Gastrocnemius medialis (tissue), 4 donors: ENCODE measurements at regions not wholly inside any gene's neighbourhood (a gene's known extent, or its start where the extent isn't known, plus 50 kb on each side); places are given as distances from the start of the nearest gene placed in this dataset.

Experiments used
- ATAC-seq, 2 donors: fragments of 150-250 bp; one replicate each; pipeline ENCODE4 v1.9.1; 2016
- DNase-seq, 2 donors: peaks; one replicate each; pipeline ENCODE4 v3.0.0-alpha.2; 2019
- H3K27ac ChIP-seq, 4 donors: fragments of 200-600 bp; sonication (generic); 1 replicate in 1 of 4; 2 replicates in 3 of 4; pipeline ENCODE4 v1.5.1; 2016 to 2018; ENCODE audit warnings: mild to moderate bottlenecking in 2 of 4, moderate library complexity in 1 of 4
- H3K27me3 ChIP-seq, 3 donors: fragments of 200-600 bp; sonication (generic) in 2 of 3; 1 replicate in 1 of 3; 2 replicates in 2 of 3; pipeline versions ENCODE4 v1.5.1 to v1.6.0; 2016 to 2019; ENCODE audit warnings: mild to moderate bottlenecking in 1 of 3, moderate library complexity in 1 of 3
- H3K36me3 ChIP-seq, 2 donors: fragments of 200-600 bp; sonication (generic) in 1 of 2; one replicate each; pipeline ENCODE4 v1.5.1; 2017 to 2018
- H3K4me1 ChIP-seq, 2 donors: fragments of 200-600 bp; sonication (generic) in 1 of 2; one replicate each; pipeline ENCODE4 v1.5.1; 2016 to 2017; ENCODE audit warnings: mild to moderate bottlenecking in 2 of 2
- H3K4me3 ChIP-seq, 4 donors: fragments of 200-600 bp; sonication (generic) in 3 of 4; 1 replicate in 1 of 4; 2 replicates in 3 of 4; pipeline ENCODE4 v1.5.1; 2016 to 2019; ENCODE audit warnings: mild to moderate bottlenecking in 2 of 4
- H3K9me3 ChIP-seq, 3 donors: fragments of 200-600 bp; sonication (generic) in 2 of 3; 1 replicate in 1 of 3; 2 replicates in 2 of 3; pipeline ENCODE4 v1.5.1; 2016 to 2019
- CTCF ChIP-seq, 5 experiments: fragments of 450-650 bp in 3 of 5; fragments of 200-600 bp in 2 of 5; sonication (generic) in 2 of 5; IDR thresholded peaks in 4 of 5; conservative IDR thresholded peaks in 1 of 5; 1 replicate in 4 of 5; 2 replicates in 1 of 5; pipeline ENCODE4 v1.5.1; 2016 to 2019; ENCODE audit warnings: antibody characterized with exemption in 5 of 5, mild to moderate bottlenecking in 3 of 5, moderate library complexity in 3 of 5
- POLR2A ChIP-seq, 2 donors: fragments of 450-650 bp; IDR thresholded peaks; one replicate each; pipeline ENCODE4 v1.6.1; 2017; ENCODE audit warnings: antibody characterized with exemption in 2 of 2, mild to moderate bottlenecking in 2 of 2, moderate library complexity in 2 of 2
- in situ Hi-C, 4 donors: fragments of 200-750 bp; cut with MboI; loops; one replicate each; pipeline versions ENCODE4 v1.15.0 to v1.8.0; 2017; ENCODE audit warnings: low sequenced_read_pairs in 4 of 4
- intact Hi-C: fragments of 100-400 bp; cut with DNase I; formaldehyde crosslinking; loops from one replicate; pipeline ENCODE4 v1.15.1; 2023; ENCODE audit warnings: low total_unique reads

- TF ChIP-seq POLR2A (IDR thresholded peaks at IDR 0.05): no peak
- TF ChIP-seq CTCF (IDR thresholded peaks at IDR 0.05 in 4 of 5, conservative IDR thresholded peaks at IDR 0.05 in 1 of 5): no peak
- H3K9me3 ChIP-seq: no peaks in the 10 kb centered on the region
- no peak for ATAC-seq
- no peak for DNase-seq
- no peaks in the 10 kb centered on the region for H3K4me1 ChIP-seq
- no peaks in the 10 kb centered on the region for H3K36me3 ChIP-seq
- H3K27me3 ChIP-seq: no peaks in the 10 kb centered on the region
- in situ Hi-C loops (no loop called here), intact Hi-C loops (no loop called here)
- H3K4me3 ChIP-seq: no peak overlapping the region
- no peak overlapping the region for H3K27ac ChIP-seq
These were observed 199.6 kb downstream of the AASDH start for GRCh38 chr4:56187688-56188087.

GRCh38 chr4:56186808-56187523, 200.3 kb downstream of the AASDH start:
- TF ChIP-seq CTCF (IDR thresholded peaks at IDR 0.05 in 4 of 5, conservative IDR thresholded peaks at IDR 0.05 in 1 of 5) (no peak), POLR2A (IDR thresholded peaks at IDR 0.05) (no peak)
- intact Hi-C loops (no loop called here), in situ Hi-C loops (no loop called here)
- Histone ChIP-seq H3K4me1 (no peaks in the 10 kb centered on the region), H3K36me3 (no peaks in the 10 kb centered on the region), H3K4me3 (no peak overlapping the region), H3K9me3 (no peaks in the 10 kb centered on the region), H3K27me3 (no peaks in the 10 kb centered on the region), H3K27ac (no peak overlapping the region)
- ATAC-seq: no peak
- DNase-seq: no peak

- H3K4me3 ChIP-seq: no peak overlapping the region
- no peaks in the 10 kb centered on the region for H3K4me1 ChIP-seq
- DNase-seq (no peak), ATAC-seq (no peak)
- intact Hi-C loops (no loop called here), in situ Hi-C loops (no loop called here)
- TF ChIP-seq POLR2A (IDR thresholded peaks at IDR 0.05) (no peak), CTCF (IDR thresholded peaks at IDR 0.05 in 4 of 5, conservative IDR thresholded peaks at IDR 0.05 in 1 of 5) (no peak)
- H3K36me3 ChIP-seq: no peaks in the 10 kb centered on the region
- H3K27me3 ChIP-seq: no peaks in the 10 kb centered on the region
- H3K9me3 ChIP-seq: no peaks in the 10 kb centered on the region
- no peak overlapping the region for H3K27ac ChIP-seq
These were observed 201.4 kb downstream of the AASDH start for GRCh38 chr4:56185901-56186300.

- intact Hi-C loops (no loop called here), in situ Hi-C loops (no loop called here)
- Histone ChIP-seq H3K4me1 (no peaks in the 10 kb centered on the region), H3K27ac (no peak overlapping the region), H3K27me3 (no peaks in the 10 kb centered on the region), H3K4me3 (no peak overlapping the region), H3K36me3 (no peaks in the 10 kb centered on the region), H3K9me3 (no peaks in the 10 kb centered on the region)
- DNase-seq (no peak), ATAC-seq (no peak)
- TF ChIP-seq CTCF (IDR thresholded peaks at IDR 0.05 in 4 of 5, conservative IDR thresholded peaks at IDR 0.05 in 1 of 5) (no peak), POLR2A (IDR thresholded peaks at IDR 0.05) (no peak)
These were observed 203.1 kb downstream of the AASDH start for GRCh38 chr4:56184214-56184613.
